ENCODE measurements at regions not wholly inside any gene's neighbourhood (a gene's known extent, or its start where the extent isn't known, plus 50 kb on each side); places are given as distances from the start of the nearest gene placed in this dataset.

- no peak for TF ChIP-seq CTCF (conservative IDR thresholded peaks at IDR 0.05; ENCODE audit: low read depth, low read length)
- DNase-seq (ENCODE audit: low read depth), result no peak
- no peak overlapping the region for H3K4me3 ChIP-seq (ENCODE audit: low read depth, low read length)
These were observed 1035.7 kb downstream of the ZPLD1 start for GRCh38 chr3:103470498-103470897.

GRCh38 chr3:103494011-103494410 lies 1059.2 kb downstream of the ZPLD1 start:
- no peak for TF ChIP-seq CTCF (conservative IDR thresholded peaks at IDR 0.05; ENCODE audit: low read depth, low read length)
- DNase-seq (ENCODE audit: low read depth), result no peak
- no peak overlapping the region for H3K4me3 ChIP-seq (ENCODE audit: low read depth, low read length)

- TF ChIP-seq CTCF (conservative IDR thresholded peaks at IDR 0.05; ENCODE audit: low read depth, low read length), result no peak
- H3K4me3 ChIP-seq (ENCODE audit: low read depth, low read length), result no peak overlapping the region
- no peak for DNase-seq (ENCODE audit: low read depth)
These were observed 1059.7 kb downstream of the ZPLD1 start for GRCh38 chr3:103494512-103494911.

- no peak for TF ChIP-seq CTCF (conservative IDR thresholded peaks at IDR 0.05; ENCODE audit: low read depth, low read length)
These were observed 1060.4 kb downstream of the ZPLD1 start for GRCh38 chr3:103495186-103495585.

GRCh38 chr3:103499132-103499900 lies 1064.5 kb downstream of the ZPLD1 start:
- TF ChIP-seq CTCF (conservative IDR thresholded peaks at IDR 0.05; ENCODE audit: low read depth, low read length), result no peak
- DNase-seq (ENCODE audit: low read depth), result no peak
- no peak overlapping the region for H3K4me3 ChIP-seq (ENCODE audit: low read depth, low read length)

More at GRCh38 chr3:103495186-103495585, 1060.4 kb downstream of the ZPLD1 start:
- DNase-seq (ENCODE audit: low read depth), result no peak
- H3K4me3 ChIP-seq (ENCODE audit: low read depth, low read length), result no peak overlapping the region

- H3K4me3 ChIP-seq (ENCODE audit: low read depth, low read length), result no peak overlapping the region
- DNase-seq (ENCODE audit: low read depth), result no peak
- TF ChIP-seq CTCF (conservative IDR thresholded peaks at IDR 0.05; ENCODE audit: low read depth, low read length), result no peak
These were observed 1065.2 kb downstream of the ZPLD1 start for GRCh38 chr3:103499967-103500366.

GRCh38 chr3:103510760-103511159 lies 1075.9 kb downstream of the ZPLD1 start:
- no peak for DNase-seq (ENCODE audit: low read depth)
- no peak overlapping the region for H3K4me3 ChIP-seq (ENCODE audit: low read depth, low read length)
- no peak for TF ChIP-seq CTCF (conservative IDR thresholded peaks at IDR 0.05; ENCODE audit: low read depth, low read length)
